SJCRH30 (cell line): ENCODE measurements at regions not wholly inside any gene's neighbourhood (a gene's known extent, or its start where the extent isn't known, plus 50 kb on each side); places are given as distances from the start of the nearest gene placed in this dataset.

ENCODE experiments used
- DNase-seq, 2 experiments: peaks; one replicate each; pipeline ENCODE4 v3.0.0-alpha.2; 2015 to 2020
- H3K27ac ChIP-seq: fragments of 250-450 bp; sonication (Bioruptor Pico); 2 replicates; pipeline ENCODE4 v1.5.1; 2020; ENCODE audit warnings: mild to moderate bottlenecking, moderate library complexity
- H3K27me3 ChIP-seq: fragments of 250-450 bp; sonication (Bioruptor Pico); 2 replicates; pipeline ENCODE4 v1.5.1; 2020; ENCODE audit warnings: mild to moderate bottlenecking, moderate library complexity
- H3K36me3 ChIP-seq: fragments of 250-450 bp; sonication (Bioruptor Pico); 2 replicates; pipeline ENCODE4 v1.5.1; 2020; ENCODE audit warnings: mild to moderate bottlenecking, moderate library complexity
- H3K4me1 ChIP-seq: fragments of 250-450 bp; sonication (Bioruptor Pico); 2 replicates; pipeline ENCODE4 v1.5.1; 2020; ENCODE audit warnings: mild to moderate bottlenecking, moderate library complexity
- H3K4me3 ChIP-seq: fragments of 250-450 bp; sonication (Bioruptor Pico); 2 replicates; pipeline ENCODE4 v1.5.1; 2020; ENCODE audit warnings: mild to moderate bottlenecking, moderate library complexity
- H3K9me3 ChIP-seq: fragments of 250-450 bp; sonication (Bioruptor Pico); replicated peaks from 2 replicates; pipeline ENCODE4 v1.5.1; 2020; ENCODE audit warnings: mild to moderate bottlenecking, moderate library complexity

DNA sequence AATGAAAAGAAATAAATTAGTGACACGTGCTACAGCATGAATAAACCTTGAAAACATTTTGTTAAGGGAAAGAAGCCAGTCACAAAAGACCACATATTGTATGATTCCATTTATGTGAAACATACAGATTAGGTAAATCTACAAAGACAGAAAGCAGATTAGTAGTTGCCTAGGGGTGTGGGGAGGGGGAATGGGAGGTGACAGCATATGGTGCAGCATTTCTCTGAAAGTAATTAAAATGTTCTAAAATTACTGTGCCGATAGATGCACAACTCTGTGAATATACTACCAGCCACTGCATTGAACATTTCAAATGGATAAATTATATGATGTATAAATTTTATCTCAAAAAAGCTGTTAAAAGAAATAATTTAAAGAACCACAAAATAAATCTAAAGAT, 161.0 kb downstream of the TRIB2 start:
- DNase-seq = no peak
- H3K4me1 ChIP-seq = no peaks in the 10 kb centered on the region
- H3K4me3 ChIP-seq = no peak overlapping the region
- no peaks in the 10 kb centered on the region for H3K27me3 ChIP-seq
- no peaks in the 10 kb centered on the region for H3K9me3 ChIP-seq
- no peak overlapping the region for H3K27ac ChIP-seq
- no peaks in the 10 kb centered on the region for H3K36me3 ChIP-seq

DNA sequence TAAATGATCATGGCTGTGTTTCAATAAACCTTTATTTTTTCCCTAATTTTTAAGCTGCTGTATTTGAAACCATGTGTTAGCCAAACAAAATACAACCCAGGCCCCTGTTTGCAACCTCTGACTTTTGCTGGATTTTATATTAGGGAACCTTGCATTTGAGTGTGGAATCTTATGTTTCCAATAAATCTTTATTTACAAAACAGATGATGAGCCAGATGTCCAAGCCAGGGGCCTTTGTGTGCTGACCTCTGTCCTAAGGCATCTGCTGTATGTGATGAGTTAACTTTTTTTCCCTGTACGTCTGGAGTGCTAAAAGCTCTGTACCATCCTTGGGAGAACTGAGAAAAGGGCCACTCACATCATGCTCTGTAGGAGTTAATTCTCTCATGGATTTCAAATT, 162.9 kb downstream of the TRIB2 start:
- Histone ChIP-seq H3K9me3 (no peaks in the 10 kb centered on the region), H3K36me3 (no peaks in the 10 kb centered on the region), H3K4me1 (peaks cover 5% of the 10 kb centered on the region; the same call in 1 of the 2 replicates), H3K4me3 (no peak overlapping the region), H3K27ac (no peak overlapping the region), H3K27me3 (no peaks in the 10 kb centered on the region)
- DNase-seq = no peak

DNA sequence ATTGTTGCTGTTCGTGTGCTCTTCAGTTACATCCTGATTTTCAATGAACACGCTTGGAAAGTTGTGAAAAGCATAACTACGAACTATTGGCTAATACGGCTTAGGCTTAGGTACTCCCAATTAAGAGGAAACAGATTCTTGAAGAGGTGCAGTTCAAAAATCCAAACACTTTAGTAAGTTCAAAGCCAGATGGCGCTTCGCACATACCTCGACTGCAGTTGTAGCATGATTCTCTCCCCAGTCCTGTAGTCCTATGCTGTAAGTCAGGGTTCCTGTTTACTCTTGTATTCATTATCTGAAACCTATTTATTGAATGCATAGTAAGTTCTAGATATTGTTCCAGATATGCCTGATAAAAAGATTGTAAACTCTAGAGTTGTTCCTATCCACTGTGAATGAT, 165.2 kb downstream of the TRIB2 start:
- DNase-seq = peak in 1 of 2 experiments; percentile 16
- H3K4me1 ChIP-seq = peaks cover 11% of the 10 kb centered on the region; the same call in 1 of the 2 replicates
- no peaks in the 10 kb centered on the region for H3K27me3 ChIP-seq
- no peak overlapping the region for H3K4me3 ChIP-seq
- H3K36me3 ChIP-seq = no peaks in the 10 kb centered on the region
- H3K27ac ChIP-seq = no peak overlapping the region
- no peaks in the 10 kb centered on the region for H3K9me3 ChIP-seq

DNA sequence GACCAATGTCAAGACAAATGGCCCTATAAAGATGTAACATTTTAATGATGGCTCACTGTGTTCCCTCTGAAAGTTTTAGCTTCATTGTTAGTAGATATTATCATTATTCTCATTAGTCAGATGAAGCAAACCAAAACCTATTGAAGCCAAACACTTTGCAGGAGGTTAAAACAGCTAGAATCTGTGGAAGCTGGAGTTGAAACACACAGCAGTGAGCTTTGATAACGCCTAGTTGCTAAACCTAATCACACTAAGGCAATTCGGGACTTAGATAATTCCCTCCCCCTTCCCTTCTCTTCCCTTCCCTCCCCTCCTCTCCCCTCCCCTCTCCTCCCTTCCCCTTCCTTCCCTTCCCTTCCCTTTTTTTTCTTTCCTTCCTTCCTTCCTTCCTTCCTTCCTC, 165.7 kb downstream of the TRIB2 start:
- peaks cover 11% of the 10 kb centered on the region; the same call in 1 of the 2 replicates for H3K4me1 ChIP-seq
- H3K27ac ChIP-seq = no peak overlapping the region
- H3K36me3 ChIP-seq = no peaks in the 10 kb centered on the region
- no peaks in the 10 kb centered on the region for H3K27me3 ChIP-seq
- H3K4me3 ChIP-seq = no peak overlapping the region
- H3K9me3 ChIP-seq = no peaks in the 10 kb centered on the region
- no peak for DNase-seq

DNA sequence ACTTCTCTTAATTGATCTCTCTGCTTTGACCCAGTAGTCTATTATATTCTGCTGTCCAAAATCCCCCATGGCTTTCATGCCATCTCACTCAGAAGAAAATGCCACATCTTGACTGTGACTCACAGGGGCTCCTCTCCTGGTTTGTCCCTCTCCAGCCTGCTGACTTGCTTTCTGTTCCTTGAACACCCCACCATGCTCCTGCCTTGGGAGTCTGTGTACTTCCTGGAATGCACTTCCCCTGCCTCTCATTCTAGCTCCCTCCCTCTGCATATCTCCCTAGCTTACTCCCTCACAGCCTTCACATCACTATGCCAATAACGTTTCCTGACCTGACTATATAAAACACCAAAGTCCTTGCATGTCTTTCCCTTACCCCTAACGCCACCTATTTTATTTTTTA, 167.2 kb downstream of the TRIB2 start:
- H3K27ac ChIP-seq = no peak overlapping the region
- no peaks in the 10 kb centered on the region for H3K9me3 ChIP-seq
- DNase-seq = no peak
- H3K27me3 ChIP-seq = no peaks in the 10 kb centered on the region
- H3K4me1 ChIP-seq = peaks cover 21% of the 10 kb centered on the region; the same call in 1 of the 2 replicates
- no peak overlapping the region for H3K4me3 ChIP-seq
- H3K36me3 ChIP-seq = no peaks in the 10 kb centered on the region

DNA sequence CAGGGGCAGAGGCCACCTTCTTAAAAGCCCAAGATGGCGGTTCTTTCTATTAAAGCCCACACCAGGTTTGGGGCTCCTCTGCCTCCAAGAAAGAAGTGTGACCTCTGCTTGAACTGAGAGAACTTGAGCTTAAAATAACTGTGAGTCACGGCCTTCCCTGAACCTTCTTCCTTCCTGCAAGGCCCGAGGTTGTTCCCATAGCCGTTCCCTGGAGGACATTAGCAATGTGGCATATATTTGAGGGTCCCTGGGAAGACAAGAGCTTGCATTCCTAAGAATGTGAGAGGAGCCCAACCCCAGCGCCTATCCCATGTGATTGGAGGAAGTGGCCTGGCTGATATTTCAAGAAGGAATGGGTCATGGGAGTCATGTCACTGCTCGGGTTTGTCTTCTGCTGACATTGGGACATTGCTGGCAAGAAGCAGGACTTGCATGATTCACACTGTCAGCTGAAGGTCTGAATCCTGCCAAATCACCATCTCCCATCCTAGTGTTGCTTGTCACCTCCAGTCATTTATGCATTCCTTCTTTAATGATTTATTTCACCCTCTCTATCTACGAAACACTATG, 168.1 kb downstream of the TRIB2 start:
- Histone ChIP-seq H3K4me1 (peaks cover 30% of the 10 kb centered on the region), H3K4me3 (no peak overlapping the region), H3K36me3 (no peaks in the 10 kb centered on the region), H3K9me3 (no peaks in the 10 kb centered on the region), H3K27ac (no peak overlapping the region), H3K27me3 (no peaks in the 10 kb centered on the region)
- DNase-seq = peak; percentile 18 to 36

DNA sequence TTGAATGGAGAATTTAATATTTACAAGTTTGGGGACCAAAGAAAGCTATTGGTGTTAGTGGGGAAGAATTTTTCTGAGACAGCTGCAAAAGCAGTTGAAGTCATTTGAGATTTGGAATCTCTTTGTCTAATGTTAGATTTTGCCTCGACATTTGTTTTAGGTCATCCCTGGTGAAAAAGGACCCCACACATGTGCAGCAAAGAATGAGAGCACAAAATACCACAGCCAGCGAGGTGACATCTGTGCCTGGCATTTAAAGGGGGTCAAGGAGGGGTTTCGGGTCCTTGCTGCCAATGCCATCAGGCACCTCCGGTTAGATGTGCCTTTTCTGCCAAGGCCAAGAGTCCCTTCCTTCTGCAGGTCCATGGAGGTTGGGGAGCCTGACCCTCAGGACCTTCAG, 173.3 kb downstream of the TRIB2 start:
- H3K4me3 ChIP-seq = peak overlapping the region; percentile 3; the same call in 1 of the 2 replicates
- H3K27me3 ChIP-seq = no peaks in the 10 kb centered on the region
- peaks cover 18% of the 10 kb centered on the region for H3K9me3 ChIP-seq
- no peaks in the 10 kb centered on the region for H3K36me3 ChIP-seq
- H3K4me1 ChIP-seq = peaks cover 38% of the 10 kb centered on the region
- peak overlapping the region; percentile 89 for H3K27ac ChIP-seq
- peak; percentile 93 to 96 for DNase-seq

DNA sequence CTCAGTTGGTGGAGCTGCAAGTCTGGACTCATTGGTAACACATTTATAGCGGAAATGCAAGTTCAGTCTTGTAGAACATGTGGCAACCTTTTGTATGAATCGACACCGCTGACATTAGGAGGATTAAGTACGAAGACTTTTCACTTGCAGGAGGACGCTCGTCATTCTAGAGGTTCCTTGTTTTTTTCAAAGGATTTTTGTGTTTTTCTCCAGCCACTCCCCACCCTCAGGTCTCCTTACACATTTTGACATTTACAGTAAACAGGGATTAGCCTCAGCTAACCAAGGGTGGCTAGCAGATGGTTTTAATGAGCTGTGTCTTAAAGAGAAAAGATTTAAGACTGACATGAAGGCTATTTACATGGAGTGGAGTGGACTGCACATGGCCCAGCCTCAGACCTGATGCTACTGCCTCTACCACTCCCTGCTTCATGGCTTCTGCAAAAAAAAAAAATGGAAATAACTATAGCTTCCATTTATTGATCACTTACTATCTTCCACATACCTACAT, 173.8 kb downstream of the TRIB2 start:
- Histone ChIP-seq H3K4me3 (peak overlapping the region; percentile 2; the same call in 1 of the 2 replicates), H3K36me3 (no peaks in the 10 kb centered on the region), H3K4me1 (peaks cover 36% of the 10 kb centered on the region)

DNA sequence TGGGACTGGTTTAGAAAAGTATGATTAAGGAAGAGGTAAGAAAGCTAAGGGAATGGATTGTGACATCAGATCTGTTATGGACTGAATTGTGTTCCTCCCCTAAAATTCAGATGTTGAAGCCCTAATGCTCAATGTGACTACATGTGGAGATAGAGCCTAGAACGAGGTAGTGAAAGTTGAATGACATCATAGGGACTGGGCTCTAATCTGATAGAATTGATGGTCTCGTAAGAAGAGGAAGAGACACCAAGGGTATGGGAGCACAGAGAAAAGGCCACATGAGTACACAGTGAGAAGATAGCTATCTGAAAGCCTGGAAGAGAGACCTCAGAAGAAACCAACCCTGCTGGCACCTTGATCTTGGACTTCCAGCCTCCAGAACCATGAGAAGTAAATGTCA, 178.3 kb downstream of the TRIB2 start:
- Histone ChIP-seq H3K4me1 (peaks cover 17% of the 10 kb centered on the region), H3K9me3 (peaks cover 20% of the 10 kb centered on the region), H3K4me3 (no peak overlapping the region), H3K27me3 (no peaks in the 10 kb centered on the region), H3K27ac (no peak overlapping the region), H3K36me3 (no peaks in the 10 kb centered on the region)
- DNase-seq = no peak

More for the DNA sequence above, 173.8 kb downstream of the TRIB2 start:
- H3K9me3 ChIP-seq = peaks cover 20% of the 10 kb centered on the region
- H3K27me3 ChIP-seq = no peaks in the 10 kb centered on the region
- H3K27ac ChIP-seq = peak overlapping the region; percentile 89
- no peak for DNase-seq

DNA sequence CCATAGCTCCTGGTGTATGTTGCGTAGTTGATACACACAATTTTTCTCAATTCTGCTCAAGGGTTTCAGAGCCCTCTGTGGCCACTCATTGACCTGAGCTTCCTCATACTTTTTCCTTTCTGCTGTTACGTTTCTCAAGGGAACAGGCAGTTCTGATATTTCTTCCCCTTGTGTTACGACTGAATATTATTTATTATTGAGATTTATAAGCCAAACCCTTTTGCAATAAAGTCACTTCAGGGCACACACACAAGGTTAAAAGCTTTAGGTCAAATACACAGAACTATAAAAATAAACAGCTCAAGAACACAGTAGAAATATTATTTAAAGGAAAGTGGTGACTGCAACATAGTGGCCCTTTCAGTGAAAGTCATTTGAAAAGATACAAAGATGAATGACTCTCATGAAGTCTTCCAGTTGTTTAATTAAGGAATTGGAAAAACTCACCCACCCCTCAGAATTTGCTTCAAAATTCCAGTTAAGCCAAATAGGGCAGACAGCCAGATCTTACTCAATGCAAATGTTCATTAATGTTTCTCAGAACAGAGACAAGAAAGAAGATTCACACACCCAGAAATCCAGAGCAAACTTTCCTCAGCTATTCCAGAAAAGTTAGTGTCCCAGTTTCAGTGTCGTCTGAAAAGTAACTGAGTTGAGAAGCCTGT, 179.7 kb downstream of the TRIB2 start:
- Histone ChIP-seq H3K4me3 (no peak overlapping the region), H3K9me3 (peaks cover 20% of the 10 kb centered on the region), H3K27ac (no peak overlapping the region), H3K36me3 (no peaks in the 10 kb centered on the region), H3K4me1 (peaks cover 4% of the 10 kb centered on the region; the same call in 1 of the 2 replicates), H3K27me3 (no peaks in the 10 kb centered on the region)
- no peak for DNase-seq

DNA sequence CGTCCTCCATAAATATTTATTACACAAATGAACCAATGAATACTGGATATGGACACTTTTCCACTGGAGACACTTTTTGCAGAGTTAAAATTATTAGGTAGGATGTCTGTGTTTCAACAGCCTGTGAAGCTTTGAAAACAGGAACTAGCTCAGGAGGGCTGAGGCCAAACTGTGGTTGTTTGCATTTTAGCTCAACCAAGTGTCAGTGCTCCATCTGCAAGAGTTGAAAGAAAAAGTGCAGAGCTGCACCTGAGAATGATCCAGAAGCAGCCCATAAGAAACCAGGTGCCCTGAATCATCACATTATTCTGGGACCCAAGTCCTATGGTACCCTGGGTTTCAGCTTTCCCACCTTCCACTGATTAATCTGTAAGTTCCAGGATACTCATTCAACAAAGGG, 180.4 kb downstream of the TRIB2 start:
- no peak for DNase-seq
- Histone ChIP-seq H3K27me3 (no peaks in the 10 kb centered on the region), H3K36me3 (no peaks in the 10 kb centered on the region), H3K9me3 (peaks cover 13% of the 10 kb centered on the region), H3K27ac (no peak overlapping the region), H3K4me3 (no peak overlapping the region), H3K4me1 (no peaks in the 10 kb centered on the region)

DNA sequence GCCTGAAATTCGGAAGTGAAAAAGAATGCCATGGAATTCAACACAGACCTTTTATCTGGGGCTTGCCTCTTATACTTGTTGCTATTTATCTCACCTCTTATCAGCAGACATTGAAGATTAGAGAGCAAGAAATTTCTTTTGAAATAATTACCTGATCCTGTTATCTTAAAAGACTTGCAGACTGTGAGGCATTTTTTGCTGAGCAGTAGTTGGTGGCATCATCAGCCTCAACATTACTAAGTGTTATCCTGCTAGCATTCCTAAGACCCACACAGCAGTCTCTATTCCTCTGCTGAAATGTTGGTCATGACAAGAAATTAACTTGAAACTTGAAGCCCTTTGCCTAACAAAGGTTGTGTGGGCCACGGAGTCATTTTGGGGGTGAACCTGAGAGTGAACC, 186.5 kb downstream of the TRIB2 start:
- no peaks in the 10 kb centered on the region for H3K27me3 ChIP-seq
- 0 out of 2 replicates have a peak, but pooled peaks cover 2% of the 10 kb centered on the region for H3K36me3 ChIP-seq
- no peaks in the 10 kb centered on the region for H3K9me3 ChIP-seq
- H3K4me1 ChIP-seq = no peaks in the 10 kb centered on the region
- no peak overlapping the region for H3K4me3 ChIP-seq
- no peak overlapping the region for H3K27ac ChIP-seq
- no peak for DNase-seq

DNA sequence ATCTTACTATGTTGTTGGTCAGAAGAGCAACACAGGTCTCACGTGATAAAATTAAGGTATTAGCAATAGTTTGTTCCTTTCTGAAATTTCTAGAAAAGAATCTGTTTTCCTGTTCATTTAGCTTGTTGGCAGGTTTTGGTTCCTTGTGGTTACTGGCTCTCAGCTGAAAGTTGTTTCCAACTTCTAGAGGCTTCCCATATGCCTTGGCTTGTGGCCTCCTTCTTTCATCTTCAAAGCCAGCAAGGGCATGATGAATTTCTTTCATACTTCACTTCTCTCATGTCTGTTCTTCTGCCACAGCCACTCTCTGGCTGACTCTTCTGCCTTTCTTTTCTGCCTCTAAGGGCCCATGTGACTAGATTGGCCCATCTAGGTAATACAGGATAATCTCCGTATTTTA, 193.7 kb downstream of the TRIB2 start:
- Histone ChIP-seq H3K27me3 (no peaks in the 10 kb centered on the region), H3K36me3 (no peaks in the 10 kb centered on the region), H3K9me3 (no peaks in the 10 kb centered on the region), H3K4me3 (no peak overlapping the region), H3K27ac (no peak overlapping the region), H3K4me1 (peaks cover 2% of the 10 kb centered on the region)
- no peak for DNase-seq

DNA sequence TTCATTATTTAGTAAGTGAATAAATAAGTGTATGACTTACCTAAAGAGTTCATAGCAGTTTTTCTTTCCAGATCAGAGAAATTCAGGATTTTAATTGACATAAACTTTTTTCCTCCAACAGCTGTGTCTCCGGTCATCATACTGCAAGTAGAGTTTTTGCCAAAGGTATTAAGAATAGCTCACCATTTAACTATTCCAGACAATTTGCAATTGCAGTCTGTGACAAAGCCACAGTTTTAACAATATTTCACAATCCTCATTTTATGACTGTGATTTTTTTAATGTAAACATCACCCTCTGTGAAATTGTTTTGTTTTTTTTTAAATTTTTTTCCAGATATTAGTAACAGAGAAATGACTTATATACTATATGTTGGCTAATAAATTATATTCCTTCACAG, 199.1 kb downstream of the TRIB2 start:
- Histone ChIP-seq H3K9me3 (no peaks in the 10 kb centered on the region; the same call in 1 of the 2 replicates), H3K36me3 (no peaks in the 10 kb centered on the region), H3K27me3 (no peaks in the 10 kb centered on the region), H3K4me1 (peaks cover 28% of the 10 kb centered on the region), H3K27ac (no peak overlapping the region), H3K4me3 (no peak overlapping the region)
- no peak for DNase-seq

DNA sequence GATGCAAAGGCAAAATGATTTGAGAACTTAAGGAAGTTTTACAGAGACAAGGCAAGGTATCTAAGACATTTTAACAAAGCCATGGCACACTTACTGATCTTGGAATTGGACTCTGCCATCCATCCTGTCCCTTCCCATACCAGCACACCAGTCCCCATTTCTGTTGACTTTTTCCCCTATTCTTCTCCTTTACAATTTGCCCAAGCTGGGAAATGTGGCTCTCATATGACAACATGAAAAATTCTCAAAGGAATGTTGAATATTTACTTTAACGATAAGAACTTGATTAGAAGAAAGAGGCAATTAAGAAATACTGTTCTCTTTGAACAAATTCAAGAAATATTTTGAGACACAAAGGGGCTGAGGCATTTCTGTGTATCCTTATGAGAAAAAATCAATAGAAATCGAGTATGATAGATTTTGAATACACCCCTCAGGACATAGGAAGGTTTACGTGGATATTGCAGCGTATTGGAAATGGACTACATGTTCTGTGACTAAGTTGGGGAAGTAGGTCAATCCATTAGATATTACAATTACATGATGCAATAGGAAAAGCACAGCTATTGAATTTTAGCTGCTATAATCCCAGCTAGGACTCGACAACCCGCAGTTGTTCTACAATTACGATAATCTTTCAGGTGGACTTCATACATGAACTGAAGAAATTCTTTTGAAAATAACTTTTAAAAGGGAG, 201.6 kb downstream of the TRIB2 start:
- Histone ChIP-seq H3K27me3 (no peaks in the 10 kb centered on the region), H3K9me3 (no peaks in the 10 kb centered on the region; the same call in 1 of the 2 replicates), H3K27ac (no peak overlapping the region; the same call in 1 of the 2 replicates), H3K4me3 (no peak overlapping the region), H3K4me1 (peaks cover 28% of the 10 kb centered on the region), H3K36me3 (no peaks in the 10 kb centered on the region)
- no peak for DNase-seq
